ENCODE measurements at regions not wholly inside any gene's neighbourhood (a gene's known extent, or its start where the extent isn't known, plus 50 kb on each side); places are given as distances from the start of the nearest gene placed in this dataset.
"Not testable (repeated sequence)": the region's sequence is repeated elsewhere in the genome, so short reads cannot be mapped to it uniquely, and the experiment has no call there.

- no peak for DNase-seq (ENCODE audit: low spot score)
Observed at GRCh38 chr10:32141018-32141807, 85.0 kb upstream of the KIF5B start.

DNA sequence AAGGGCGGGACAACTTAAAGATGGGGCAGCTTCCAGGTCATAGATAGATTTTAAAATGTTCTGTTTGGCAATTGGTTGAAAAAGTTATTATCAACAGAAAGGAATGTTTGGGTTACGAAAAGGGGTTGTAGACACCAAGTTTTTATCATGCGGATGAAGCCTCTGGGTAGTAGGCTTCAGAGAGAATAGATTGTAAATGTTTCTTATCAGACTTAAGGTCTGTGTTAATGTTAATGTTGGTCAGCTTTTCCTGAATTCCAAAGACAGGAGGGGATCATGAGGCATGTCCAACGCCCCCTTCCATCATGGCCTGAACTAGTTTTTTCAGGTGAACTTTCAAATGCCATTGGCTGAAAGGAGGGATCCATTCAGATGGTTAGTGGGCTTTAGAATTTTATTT, 84.2 kb upstream of the KIF5B start:
- DNase-seq (ENCODE audit: low spot score): no peak

GRCh38 chr10:32139223-32140073, 83.2 kb upstream of the KIF5B start:
- peak; percentile 48 for DNase-seq (ENCODE audit: low spot score)

DNA sequence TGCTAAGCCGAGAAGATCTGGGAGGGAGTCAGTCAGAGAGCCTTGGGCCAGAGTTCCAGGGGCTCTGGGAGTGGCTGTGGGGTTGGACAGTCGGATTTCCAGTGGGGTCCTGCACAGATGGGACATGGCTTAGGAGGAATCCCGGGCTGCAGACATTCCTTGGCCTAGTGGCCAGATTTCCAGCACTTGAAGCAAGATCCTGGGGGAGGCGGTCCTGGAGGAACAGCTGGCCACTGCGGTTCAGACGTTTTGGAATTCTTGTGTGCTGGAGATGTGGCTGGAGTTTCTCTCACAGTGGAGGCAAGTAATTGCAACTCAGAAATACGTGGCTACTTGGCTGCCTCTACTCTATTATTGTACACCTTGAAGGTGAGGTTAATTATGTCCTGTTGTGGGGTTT, 80.7 kb upstream of the KIF5B start:
- not testable (repeated sequence) for DNase-seq (ENCODE audit: low spot score)

DNA sequence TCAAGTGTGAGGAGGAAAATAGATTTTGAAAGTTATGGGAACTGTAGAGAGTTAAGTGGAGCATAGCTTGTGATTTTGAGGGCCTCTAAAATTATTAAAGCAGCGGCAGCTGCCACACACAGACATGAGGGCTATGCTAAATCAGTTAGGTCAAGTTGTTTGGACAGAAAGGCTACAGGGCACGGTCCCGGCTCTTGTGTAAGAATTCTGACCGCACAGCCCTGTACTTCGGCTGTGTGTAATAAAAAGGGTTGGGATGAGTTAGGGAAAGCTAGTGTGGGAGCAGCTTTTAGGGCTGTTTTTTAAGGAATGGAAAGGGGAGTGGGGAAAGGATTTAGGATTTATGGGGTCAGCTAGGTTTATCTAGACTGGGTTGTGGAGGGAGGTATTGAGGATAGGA, 79.6 kb upstream of the KIF5B start:
- not testable (repeated sequence) for DNase-seq (ENCODE audit: low spot score)

DNA sequence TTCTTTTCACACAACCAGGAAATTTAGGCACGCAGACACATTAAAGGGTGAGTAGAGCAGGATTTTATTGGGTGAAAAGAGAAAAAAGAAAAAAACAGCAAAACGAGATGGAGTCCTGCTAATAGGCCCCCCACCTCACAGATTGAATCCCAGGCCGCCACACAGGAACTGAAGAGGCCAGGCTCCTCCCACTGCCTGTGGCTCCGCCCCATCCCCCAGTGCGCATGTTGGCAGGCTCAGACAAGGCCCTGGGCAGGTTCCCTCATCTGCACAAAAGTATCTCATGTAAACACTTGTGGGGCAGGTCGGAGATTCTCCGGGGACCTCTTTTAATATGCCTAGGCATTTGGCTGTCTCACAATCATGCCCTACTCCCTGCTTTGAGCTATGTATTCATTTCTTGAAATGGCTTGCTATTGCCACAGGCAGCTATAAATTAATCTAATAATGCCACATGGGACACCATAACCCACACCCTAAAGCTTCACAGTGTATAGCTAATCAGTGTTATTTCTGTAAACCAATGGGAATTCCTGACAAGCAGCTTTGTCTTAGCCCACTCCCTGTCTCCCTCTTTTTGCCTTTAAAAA, 76.2 kb upstream of the KIF5B start:
- DNase-seq (ENCODE audit: low spot score): no peak

GRCh38 chr10:32131388-32131787, 75.2 kb upstream of the KIF5B start:
- DNase-seq (ENCODE audit: low spot score): no peak

DNA sequence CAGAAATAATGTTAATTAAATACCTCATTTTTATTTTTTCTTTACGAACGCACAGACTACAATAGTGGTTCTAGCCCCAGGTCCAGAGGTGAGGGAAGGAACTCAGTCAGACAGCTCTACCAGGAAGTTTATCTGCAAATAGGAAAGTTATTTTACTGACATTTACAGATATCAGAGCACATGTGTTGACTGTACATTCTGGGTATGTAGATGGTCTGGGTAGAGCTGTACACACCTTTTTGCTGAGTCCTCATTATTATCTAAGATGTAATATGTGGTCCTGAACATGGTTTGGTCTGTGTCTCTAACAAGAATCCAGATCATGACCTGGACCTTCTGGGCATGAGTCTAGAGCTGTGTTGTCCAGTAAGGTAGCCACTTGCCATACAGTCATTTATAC, 74.6 kb upstream of the KIF5B start:
- no peak for DNase-seq (ENCODE audit: low spot score)

DNA sequence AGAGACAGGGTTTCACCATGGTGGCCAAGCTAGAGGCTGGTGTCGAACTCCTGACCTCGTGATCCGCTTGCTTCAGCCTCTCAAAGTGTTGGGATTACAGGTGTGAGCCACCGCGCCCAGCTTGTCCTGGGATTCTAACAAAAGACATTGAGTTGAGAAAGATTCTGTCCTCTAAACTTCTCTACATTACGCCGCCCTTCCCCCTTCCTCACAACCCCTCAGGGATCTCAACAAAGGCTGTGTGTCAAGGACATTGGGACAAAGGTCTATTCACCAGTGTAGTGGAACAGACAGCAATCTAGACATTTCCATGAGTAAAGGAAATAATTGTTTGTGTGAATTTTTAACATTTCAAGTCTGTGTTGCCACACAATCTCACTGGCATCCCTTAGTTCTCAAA, 68.8 kb upstream of the KIF5B start:
- peak; percentile 67 for DNase-seq (ENCODE audit: low spot score)

DNA sequence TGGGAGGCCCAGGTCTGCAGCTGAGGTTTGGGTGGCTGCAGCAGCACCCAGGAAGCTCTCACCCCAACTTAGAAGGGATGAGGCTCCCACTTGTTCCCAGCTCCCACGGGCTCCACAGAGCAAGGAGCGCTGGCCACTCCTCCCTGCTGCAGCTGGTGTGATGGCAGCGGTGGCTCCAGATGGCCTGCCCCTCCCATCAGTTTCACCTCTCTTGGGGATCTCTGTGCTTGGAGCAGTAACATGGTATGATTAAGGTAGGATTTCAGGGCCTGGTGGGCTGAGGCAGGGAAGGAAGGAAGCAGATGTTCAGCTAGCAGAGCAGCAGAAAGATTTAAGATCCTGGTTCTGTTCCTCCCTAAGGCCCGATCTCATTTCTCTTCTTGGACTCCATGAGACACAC, 66.8 kb upstream of the KIF5B start:
- no peak for DNase-seq (ENCODE audit: low spot score)

DNA sequence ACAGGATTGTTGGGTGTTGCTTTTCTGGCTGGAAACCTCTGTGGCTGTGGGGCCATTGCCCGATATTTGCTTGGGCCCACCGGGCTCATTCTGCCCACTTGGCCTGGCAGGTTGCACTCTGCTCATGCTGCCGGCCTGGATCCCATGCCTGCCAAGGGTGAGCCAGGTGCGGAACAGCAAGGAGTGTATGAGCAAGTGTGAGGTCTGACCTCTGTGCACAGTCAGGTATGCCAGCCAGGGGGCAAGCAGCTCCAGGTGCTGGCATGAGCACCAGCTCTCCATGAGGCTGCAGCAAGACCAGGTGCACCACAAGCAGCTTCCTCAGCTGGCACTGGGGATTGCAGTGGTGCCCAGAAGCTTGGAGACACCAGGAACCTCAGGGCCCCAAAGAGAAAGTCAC, 65.4 kb upstream of the KIF5B start:
- DNase-seq (ENCODE audit: low spot score): no peak

DNA sequence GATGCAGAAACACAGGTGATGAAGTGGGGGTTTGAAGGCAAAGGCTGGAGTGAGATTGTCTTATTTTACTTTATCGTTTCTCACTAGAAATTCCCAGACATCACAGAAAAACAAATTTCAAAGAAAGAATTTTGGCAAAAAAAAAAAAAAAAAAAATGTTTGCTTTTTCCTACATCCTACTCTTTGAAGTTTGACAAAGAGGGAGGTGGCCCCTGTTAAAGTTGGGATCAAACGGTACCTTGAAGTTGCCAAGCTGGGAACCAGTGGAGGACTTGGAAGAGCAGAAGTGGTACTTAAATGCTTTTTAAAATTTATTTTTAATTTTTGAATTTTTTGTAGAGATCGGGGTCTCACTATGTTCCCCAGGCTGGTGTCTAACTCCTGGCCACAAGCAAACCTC, 63.9 kb upstream of the KIF5B start:
- no peak for DNase-seq (ENCODE audit: low spot score)

DNA sequence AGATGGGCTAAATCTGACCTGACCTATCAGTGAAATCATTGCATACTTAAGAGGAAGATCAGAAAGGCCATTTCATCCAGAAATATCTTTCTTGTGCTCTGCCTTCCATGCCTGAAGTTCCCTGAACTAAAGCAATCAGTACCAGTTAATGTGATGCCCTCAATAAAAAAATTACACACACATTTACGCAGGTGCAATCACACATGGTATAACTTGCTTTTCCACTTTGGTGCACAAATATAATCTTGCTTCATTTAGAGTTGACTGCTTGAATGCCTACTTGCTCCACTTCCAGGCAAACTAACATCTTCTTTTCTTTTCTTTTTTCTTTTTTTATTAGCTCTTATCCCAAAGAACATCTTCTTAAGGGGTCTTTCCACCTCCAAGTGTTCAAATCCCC, 58.3 kb upstream of the KIF5B start:
- no peak for DNase-seq (ENCODE audit: low spot score)

- DNase-seq (ENCODE audit: low spot score): no peak
Observed at GRCh38 chr10:32112055-32112454, 55.8 kb upstream of the KIF5B start.

DNA sequence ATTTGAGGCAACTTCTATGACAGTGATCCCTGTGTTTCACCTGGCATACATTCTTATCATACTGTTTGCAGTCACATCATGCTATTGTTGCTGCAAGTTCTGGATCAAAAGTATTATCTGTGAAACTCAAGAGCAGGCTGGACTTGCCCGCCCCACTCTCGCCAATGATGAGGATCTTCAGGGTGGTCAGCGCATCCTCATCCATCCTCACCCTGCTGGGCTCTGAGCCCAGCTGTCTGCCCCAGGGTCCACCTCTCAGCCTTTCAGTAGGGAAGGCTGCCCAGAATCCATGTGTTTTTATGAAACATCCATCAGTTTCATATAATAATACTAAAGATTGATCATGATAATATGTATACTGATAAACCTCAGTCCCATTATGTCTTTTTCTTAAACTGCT, 55.4 kb upstream of the KIF5B start:
- DNase-seq (ENCODE audit: low spot score): no peak

- no peak for DNase-seq (ENCODE audit: low spot score)
Observed at GRCh38 chr10:32110790-32111189, 54.6 kb upstream of the KIF5B start.

- no peak for DNase-seq (ENCODE audit: low spot score)
Observed at GRCh38 chr10:32109603-32110002, 53.4 kb upstream of the KIF5B start.

Data from Ammon's horn (tissue), 1 donor.